ENCODE measurements at regions not wholly inside any gene's neighbourhood (a gene's known extent, or its start where the extent isn't known, plus 50 kb on each side); places are given as distances from the start of the nearest gene placed in this dataset.

DNA sequence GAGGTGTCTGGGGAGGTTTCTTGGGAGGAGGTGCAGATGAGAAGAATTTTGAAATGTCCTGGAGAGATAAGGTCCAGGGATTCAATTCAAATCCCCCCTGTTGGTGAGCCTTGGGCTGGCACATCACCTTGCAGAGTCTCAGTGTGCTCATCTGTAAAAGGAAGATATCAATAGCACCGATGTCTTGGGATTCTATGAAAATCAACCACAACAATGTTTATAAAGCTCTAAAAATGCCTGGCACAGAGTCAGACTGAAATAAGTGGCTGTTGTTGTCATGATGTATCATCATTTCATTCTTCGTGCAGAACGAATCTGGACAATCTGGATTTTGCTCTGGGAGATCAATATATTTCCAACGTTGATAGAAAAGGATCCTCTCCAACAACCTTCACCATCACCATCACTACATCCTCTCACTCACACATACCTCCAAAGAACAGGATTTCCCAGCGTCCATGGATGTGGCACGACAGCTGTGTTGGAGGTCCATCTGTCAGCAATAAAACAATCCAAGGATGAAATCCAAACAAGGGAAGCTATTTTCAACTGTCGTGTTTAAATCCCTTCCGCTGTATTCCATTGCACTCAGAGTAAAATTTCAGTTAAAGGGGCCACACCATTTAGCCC, 393.7 kb upstream of the DYNLRB2 start:
- TF ChIP-seq EZH2 (IDR thresholded peaks at IDR 0.05; ENCODE audit: borderline replicate concordance, insufficient read depth, low read depth, low read length, poor library complexity, severe bottlenecking), result no peak
- TF ChIP-seq, protein P1, sequence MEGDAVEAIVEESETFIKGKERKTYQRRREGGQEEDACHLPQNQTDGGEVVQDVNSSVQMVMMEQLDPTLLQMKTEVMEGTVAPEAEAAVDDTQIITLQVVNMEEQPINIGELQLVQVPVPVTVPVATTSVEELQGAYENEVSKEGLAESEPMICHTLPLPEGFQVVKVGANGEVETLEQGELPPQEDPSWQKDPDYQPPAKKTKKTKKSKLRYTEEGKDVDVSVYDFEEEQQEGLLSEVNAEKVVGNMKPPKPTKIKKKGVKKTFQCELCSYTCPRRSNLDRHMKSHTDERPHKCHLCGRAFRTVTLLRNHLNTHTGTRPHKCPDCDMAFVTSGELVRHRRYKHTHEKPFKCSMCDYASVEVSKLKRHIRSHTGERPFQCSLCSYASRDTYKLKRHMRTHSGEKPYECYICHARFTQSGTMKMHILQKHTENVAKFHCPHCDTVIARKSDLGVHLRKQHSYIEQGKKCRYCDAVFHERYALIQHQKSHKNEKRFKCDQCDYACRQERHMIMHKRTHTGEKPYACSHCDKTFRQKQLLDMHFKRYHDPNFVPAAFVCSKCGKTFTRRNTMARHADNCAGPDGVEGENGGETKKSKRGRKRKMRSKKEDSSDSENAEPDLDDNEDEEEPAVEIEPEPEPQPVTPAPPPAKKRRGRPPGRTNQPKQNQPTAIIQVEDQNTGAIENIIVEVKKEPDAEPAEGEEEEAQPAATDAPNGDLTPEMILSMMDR (IDR thresholded peaks at IDR 0.05), result no peak
